ENCODE measurements at regions not wholly inside any gene's neighbourhood (a gene's known extent, or its start where the extent isn't known, plus 50 kb on each side); places are given as distances from the start of the nearest gene placed in this dataset.

GRCh38 chr1:5231541-5232315, 577.3 kb downstream of the AJAP1 start:
- no peak for DNase-seq (ENCODE audit: low spot score)

DNA sequence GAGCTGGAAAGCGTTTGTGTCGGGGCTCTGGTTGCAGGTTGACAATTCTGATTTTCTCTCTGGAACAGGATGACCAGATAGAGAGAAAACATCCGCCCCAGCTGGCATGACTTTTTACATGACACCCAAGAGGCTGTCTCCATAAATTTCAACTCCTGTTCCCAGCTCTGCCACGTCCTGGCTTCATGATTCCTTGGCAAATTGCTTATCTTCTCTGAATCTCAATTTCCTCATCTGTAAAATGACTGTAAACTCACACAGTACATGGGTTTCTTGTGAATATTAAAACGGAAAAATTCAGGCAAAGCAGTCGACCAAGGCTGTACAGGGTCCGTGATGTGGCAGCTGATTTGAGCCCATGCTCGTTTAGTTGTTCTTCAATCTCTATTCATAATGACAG, 572.7 kb downstream of the AJAP1 start:
- no peak for DNase-seq (ENCODE audit: low spot score)

- no peak for DNase-seq (ENCODE audit: low spot score)
Measured at GRCh38 chr1:5225707-5226704, 571.6 kb downstream of the AJAP1 start.

DNA sequence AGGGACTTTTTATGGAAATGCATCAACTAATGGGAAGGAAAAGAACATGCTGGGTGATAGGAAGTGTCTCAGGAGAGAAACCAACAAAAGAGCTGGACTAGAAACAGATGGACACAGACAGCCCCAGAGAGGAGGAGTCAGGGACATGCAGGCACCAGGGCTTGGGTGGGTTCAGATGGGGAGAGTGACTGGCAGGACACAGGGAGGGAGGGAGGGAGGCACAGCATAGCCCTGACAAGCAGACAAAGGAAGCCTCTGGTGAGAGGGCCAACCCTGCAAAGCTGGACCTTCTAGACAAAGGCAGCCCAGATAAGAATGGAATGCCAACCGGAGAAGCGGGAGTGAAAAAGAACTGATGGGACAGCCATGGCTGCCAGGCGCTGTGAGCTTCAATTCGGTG, 568.8 kb downstream of the AJAP1 start:
- no peak for DNase-seq (ENCODE audit: low spot score)

GRCh38 chr1:5222626-5223025, 568.2 kb downstream of the AJAP1 start:
- no peak for DNase-seq (ENCODE audit: low spot score)

GRCh38 chr1:5221451-5221850, 567.0 kb downstream of the AJAP1 start:
- DNase-seq (ENCODE audit: low spot score) = no peak

DNA sequence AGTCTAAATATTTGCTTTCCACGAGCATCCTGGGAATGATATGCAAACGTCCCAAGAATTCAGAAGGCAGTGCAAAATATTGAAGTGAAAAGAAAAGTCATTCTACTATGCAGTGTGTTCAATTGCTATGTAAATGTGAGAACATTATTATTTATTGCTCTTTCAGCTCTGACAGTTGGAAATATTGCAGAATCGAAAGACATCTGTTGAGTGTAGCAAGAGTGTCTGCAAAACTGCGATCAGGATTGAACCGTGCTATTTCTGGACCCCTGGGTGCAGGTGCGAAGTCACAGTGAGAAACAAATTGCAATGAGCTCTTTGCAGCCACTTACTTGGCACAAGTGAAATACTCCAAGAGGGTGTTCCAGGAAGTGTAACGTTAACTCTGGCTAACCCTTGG, 566.4 kb downstream of the AJAP1 start:
- no peak for DNase-seq (ENCODE audit: low spot score)

DNA sequence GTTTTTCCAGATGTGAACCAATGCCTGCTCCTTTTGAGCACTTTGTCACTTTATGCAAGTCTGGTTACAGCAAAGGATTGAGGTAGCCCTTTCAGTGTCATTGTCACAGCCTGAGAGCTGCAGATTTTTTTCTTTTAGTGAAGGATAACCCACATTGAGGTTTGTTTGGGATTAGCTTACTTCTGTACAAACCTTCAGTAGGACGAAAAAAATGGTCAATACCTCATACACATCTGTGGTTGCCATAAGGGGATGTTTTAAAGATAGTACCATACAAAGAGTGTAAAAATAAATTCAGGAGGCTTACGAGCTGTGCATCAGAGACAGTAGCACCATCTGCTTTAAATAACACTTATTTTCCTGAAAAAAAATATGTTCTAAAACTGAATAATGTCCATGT, 566.0 kb downstream of the AJAP1 start:
- DNase-seq (ENCODE audit: low spot score) = no peak

- no peak for DNase-seq (ENCODE audit: low spot score)
Measured at GRCh38 chr1:5200006-5200405, 545.6 kb downstream of the AJAP1 start.

- DNase-seq (ENCODE audit: low spot score) = no peak
Measured at GRCh38 chr1:5198328-5198727, 543.9 kb downstream of the AJAP1 start.

GRCh38 chr1:5191470-5191869, 537.1 kb downstream of the AJAP1 start:
- no peak for DNase-seq (ENCODE audit: low spot score)

DNA sequence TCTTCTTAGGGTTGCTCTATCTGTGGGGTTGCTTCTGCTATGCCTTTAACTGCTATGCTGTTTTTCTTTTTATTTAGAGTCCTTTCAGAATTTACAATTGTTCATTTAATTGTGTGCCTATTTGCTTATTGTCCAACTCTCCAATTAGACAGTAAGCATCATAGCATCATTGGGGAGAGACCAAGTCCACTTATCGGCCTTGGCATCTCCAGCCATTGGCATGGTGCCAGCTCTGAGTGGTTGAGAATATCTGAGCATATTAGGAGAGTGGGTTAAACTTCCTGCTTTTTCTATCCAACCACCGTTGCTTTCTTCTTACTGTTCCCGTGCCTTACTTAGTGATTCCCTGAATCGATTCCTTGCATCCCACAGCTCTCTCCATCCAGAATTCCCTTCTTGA, 535.0 kb downstream of the AJAP1 start:
- DNase-seq (ENCODE audit: low spot score) = no peak

DNA sequence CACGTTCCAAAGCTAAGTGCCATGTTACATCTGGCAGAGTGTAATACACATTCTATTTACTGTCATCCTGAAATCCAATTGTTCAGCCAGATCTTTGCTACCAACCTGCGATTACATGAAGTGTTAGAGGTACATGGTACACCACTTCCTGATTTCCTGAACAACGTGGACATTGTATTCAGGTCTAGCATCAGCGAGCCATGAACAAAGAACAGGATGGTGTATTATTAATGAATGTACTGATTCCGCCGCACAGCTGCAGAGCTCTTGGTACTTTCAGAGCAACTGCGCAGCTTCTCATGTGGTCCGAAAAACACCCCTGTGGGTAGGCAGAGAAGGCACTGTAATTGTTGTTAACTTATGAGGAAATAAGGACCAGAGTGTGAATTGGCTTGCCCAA, 511.4 kb downstream of the AJAP1 start:
- DNase-seq (ENCODE audit: low spot score) = no peak

DNA sequence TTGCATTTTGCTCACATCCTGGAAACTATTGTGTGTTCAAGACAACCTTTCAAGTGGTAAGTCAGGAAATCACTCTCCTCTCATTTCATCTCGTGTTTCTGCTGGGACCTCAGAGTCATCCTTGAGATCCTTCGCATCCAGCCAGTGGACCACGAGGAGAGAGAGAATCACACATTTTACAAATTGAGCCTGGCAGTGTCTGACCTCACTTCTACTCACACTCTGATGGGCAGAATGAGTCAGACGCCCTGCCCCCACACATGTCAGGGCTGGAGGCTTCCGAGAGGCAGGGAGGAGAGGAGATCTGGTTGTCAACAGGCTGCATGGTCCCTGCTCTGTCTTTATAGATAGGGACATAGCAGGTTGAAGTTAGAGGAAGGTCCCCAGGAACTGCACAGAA, 509.7 kb downstream of the AJAP1 start:
- no peak for DNase-seq (ENCODE audit: low spot score)

GRCh38 chr1:5161372-5161771, 507.0 kb downstream of the AJAP1 start:
- no peak for DNase-seq (ENCODE audit: low spot score)

DNA sequence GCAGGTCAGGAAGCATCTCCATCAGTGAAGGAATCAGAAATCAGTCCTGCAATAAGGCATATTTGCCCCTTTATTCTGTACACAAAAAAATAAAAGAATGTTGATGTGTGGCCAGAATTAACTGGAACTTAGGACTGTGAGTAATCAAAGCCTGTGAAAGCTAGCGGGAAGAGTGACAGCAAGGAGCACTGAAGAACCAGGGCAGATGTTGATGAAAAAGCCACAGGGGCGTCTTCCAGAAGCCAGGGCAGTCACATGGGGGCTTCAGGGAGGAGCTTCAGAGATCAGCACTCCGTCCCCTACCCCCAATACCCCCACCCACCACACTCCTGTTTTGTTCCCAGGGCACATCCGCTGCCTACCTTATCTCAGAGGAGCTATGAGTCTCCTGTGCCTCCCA, 502.8 kb downstream of the AJAP1 start:
- no peak for DNase-seq (ENCODE audit: low spot score)

DNA sequence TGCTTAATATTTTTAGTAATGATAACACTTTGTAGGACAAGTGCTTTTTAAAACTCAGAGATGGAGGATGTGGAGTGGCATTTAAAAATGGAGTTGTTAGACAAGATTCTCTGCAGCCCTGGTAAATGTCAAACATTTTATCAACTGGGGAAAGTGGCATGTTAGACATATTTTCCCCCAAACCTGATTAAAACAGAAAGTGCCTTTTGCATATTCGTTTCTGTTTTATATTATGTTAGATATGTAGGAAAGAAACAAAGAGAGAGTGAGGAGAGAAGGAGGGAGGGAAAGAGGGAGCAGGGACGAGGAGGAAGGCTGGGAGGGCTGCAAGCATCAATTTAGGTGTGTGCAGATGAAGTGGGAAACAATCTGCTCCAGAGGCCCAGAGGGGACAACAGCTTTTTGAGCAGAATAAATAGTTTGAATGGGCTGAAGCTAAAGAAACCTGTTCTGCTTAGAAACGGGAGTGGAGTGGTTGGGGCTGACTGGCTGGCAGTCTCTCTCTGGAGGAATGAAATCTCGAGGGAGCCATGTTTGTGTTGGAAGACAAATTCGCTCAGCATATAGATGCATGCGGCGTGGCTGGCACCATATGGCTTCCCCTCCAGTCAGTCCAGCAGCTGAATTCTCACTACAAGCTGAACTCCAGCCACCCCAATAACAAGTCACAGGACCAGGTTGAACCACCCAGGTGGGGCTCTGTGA, 502.2 kb downstream of the AJAP1 start:
- no peak for DNase-seq (ENCODE audit: low spot score)

DNA sequence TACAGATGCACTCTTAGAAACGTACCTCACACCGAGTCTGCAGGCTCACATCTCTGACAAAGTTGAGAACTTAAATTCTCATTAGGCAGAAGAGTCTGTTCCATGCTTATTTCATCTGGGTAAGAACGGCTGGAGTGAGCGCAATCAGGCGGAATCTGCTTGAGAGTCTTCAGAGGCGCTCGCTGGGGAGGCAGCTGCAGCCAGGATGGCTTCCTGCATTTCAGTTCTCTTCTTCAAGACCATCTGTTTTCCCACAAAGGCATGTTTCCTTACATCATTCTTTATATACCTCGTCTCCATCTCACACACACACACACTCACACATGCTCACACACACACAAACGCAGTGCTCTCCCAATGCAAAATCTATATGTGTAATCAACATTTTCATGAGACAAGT, 497.1 kb downstream of the AJAP1 start:
- DNase-seq (ENCODE audit: low spot score) = no peak

DNA sequence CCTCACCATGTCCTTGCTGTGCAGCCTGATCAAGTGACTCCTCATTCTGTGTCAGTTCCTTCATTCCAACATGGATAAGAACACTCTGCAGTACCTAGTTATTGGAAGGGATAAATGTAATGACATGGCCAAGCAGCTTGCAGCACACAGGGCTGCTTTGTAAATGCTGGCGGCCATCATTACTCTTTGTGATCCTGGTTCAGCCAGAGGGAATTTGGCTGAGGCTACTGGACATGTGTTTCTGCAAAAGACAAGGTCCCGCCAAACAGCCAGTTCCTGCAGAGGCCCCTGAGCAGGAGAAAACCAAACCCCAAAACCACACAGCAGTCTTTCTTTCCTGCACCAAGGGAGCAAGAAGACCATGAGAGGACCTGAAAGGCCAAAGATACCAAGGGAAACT, 495.8 kb downstream of the AJAP1 start:
- no peak for DNase-seq (ENCODE audit: low spot score)

GRCh38 chr1:5147806-5148205, 493.4 kb downstream of the AJAP1 start:
- no peak for DNase-seq (ENCODE audit: low spot score)

DNA sequence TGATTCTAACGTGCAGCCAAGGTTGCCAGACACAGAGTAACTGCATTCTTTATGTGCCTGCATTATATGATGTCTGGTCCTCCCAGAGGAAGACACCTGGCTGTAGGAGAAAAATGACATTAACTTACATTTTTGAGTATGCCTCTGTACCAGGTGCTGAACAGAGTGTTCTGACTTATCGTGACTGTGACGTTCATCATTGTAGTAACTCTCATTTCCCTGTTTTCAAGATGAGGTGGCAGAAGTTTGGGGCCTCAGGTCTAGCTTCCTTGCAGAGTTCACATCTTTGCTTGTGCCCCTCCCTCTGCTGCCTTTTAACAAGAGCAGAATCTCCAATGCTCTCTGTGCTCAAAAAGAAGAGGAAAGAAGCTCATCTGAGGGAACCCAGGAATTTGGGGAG, 488.0 kb downstream of the AJAP1 start:
- no peak for DNase-seq (ENCODE audit: low spot score)

GRCh38 chr1:5141750-5142149, 487.3 kb downstream of the AJAP1 start:
- DNase-seq (ENCODE audit: low spot score) = no peak

All from H4 (cell line).